ENCODE measurements at regions not wholly inside any gene's neighbourhood (a gene's known extent, or its start where the extent isn't known, plus 50 kb on each side); places are given as distances from the start of the nearest gene placed in this dataset.

DNA sequence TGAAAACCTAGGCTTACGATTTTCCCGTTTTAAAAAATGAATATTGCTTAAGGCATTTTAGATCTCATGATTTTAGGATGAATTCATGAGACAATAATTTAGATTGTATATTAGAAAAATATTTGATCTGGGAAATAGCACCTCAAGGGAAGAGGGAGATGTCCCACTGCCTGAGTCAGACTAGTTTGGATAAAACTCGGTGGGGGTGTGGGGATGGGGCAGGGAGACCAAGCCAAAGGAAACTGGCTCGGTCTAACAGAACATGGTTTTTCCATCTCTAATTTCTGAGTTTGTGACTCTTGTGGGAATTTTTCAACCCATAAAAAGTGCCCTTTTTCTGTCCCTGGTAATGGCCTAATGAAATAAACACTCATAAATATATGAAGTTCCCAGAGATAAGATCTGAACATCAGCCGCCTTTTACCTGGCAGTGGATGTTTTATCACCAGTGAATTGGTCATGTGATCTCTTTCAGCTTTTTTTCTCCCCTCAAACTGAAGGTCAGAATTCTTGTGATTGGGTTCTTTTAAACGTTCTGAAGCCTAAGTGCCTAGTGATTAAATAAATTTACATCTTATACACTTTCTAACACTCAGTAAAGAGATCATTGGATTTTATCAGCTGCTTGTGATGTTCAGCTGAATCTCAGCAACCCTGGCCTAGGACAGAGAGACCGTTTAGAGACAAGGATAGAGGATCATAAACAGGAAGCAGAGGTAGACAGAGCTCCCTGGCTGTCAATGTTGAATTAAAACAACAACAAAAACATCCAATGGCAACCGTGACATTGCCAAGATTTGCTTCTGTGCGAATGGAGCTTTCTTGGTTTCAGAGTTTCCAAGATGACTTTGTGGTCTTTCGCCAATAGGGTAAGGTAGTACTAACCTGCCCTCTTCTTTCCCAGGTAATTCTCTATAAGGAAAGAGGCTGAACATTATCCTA lies 1038.2 kb downstream of the MCTP2 start:
- TF ChIP-seq, protein P1, sequence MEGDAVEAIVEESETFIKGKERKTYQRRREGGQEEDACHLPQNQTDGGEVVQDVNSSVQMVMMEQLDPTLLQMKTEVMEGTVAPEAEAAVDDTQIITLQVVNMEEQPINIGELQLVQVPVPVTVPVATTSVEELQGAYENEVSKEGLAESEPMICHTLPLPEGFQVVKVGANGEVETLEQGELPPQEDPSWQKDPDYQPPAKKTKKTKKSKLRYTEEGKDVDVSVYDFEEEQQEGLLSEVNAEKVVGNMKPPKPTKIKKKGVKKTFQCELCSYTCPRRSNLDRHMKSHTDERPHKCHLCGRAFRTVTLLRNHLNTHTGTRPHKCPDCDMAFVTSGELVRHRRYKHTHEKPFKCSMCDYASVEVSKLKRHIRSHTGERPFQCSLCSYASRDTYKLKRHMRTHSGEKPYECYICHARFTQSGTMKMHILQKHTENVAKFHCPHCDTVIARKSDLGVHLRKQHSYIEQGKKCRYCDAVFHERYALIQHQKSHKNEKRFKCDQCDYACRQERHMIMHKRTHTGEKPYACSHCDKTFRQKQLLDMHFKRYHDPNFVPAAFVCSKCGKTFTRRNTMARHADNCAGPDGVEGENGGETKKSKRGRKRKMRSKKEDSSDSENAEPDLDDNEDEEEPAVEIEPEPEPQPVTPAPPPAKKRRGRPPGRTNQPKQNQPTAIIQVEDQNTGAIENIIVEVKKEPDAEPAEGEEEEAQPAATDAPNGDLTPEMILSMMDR (conservative IDR thresholded peaks at IDR 0.05 in 1 of 2, IDR thresholded peaks at IDR 0.05 in 1 of 2; ENCODE audit: low read depth in 1 of 2, low read length in 2 of 2) = no peak
- TF ChIP-seq EZH2 (IDR thresholded peaks at IDR 0.05; ENCODE audit: low read length, missing control alignments) = no peak

Measured in fibroblast of lung (primary cell).